H1 (cell line): ENCODE measurements at regions not wholly inside any gene's neighbourhood (a gene's known extent, or its start where the extent isn't known, plus 50 kb on each side); places are given as distances from the start of the nearest gene placed in this dataset.

Experiments used
- CTCF ChIA-PET: fragments of 300-600 bp; sonication (Branson Sonifier 250); formaldehyde crosslinking; loops from one replicate; lab custom pipeline; 2021; ENCODE audit not compliant: partially characterized antibody; lab: Charles Lee
- POLR2A ChIA-PET: fragments of 300-600 bp; sonication (Branson Sonifier 250); formaldehyde crosslinking; loops from one replicate; lab custom pipeline; 2021; ENCODE audit warnings: inconsistent platforms; ENCODE audit not compliant: partially characterized antibody; lab: Charles Lee
- DNase-seq, 2 experiments: peaks; one replicate each; pipeline versions ENCODE4 v3.0.0 to v3.0.0-alpha.2; 2010 to 2022; ENCODE audit warnings: low spot score in 2 of 2, low read depth in 1 of 2, mixed read lengths in 1 of 2
- FAIRE-seq: peaks from 2 replicates; lab custom pipeline; 2011; peaks lifted over from hg19 to GRCh38; lab: Jason Lieb, UNC
- H2AFZ ChIP-seq: 2 replicates; pipeline ENCODE4 v1.8.1; 2012; ENCODE audit warnings: low read length, inconsistent platforms
- H2AK5ac ChIP-seq: 2 replicates; pipeline ENCODE4 v1.6.1; 2013; ENCODE audit warnings: low read depth, low read length
- H2BK120ac ChIP-seq: replicated peaks from 2 replicates; pipeline ENCODE3; 2013; ENCODE audit warnings: low read depth, low read length, inconsistent platforms
- H2BK12ac ChIP-seq: 2 replicates; pipeline ENCODE4 v1.6.1; 2013; ENCODE audit warnings: low read depth, low read length
- H2BK15ac ChIP-seq: 2 replicates; pipeline ENCODE4 v1.6.1; 2013; ENCODE audit warnings: low read length
- H2BK20ac ChIP-seq: 2 replicates; pipeline ENCODE4 v1.6.1; 2013; ENCODE audit warnings: low read length
- H2BK5ac ChIP-seq: 2 replicates; pipeline ENCODE4 v1.6.1; 2013; ENCODE audit warnings: low read depth, low read length
- H3K14ac ChIP-seq: 2 replicates; pipeline ENCODE4 v1.6.1; 2013; ENCODE audit warnings: inconsistent platforms; ENCODE audit not compliant: insufficient read length
- H3K18ac ChIP-seq: 2 replicates; pipeline ENCODE4 v1.6.1; 2013; ENCODE audit warnings: low read length; ENCODE audit errors: extremely low read depth
- H3K23ac ChIP-seq: 2 replicates; pipeline ENCODE4 v1.6.1; 2013; ENCODE audit warnings: inconsistent platforms; ENCODE audit not compliant: insufficient read length
- H3K23me2 ChIP-seq: 2 replicates; pipeline ENCODE4 v1.6.1; 2013; ENCODE audit warnings: low read depth, low read length
- H3K27ac ChIP-seq: 2 replicates; pipeline ENCODE4 v1.6.1; 2011; ENCODE audit warnings: low read depth, low read length, inconsistent platforms
- H3K27me3 ChIP-seq, 4 experiments: replicated peaks in 1 of 4; 1 replicate in 1 of 4; 2 replicates in 3 of 4; pipeline versions ENCODE4 v1.6.1 to v1.8.1; 2011 to 2013; ENCODE audit warnings: low read length in 3 of 4, mild to moderate bottlenecking in 3 of 4, inconsistent platforms in 2 of 4, mixed read lengths in 2 of 4, moderate library complexity in 1 of 4; ENCODE audit not compliant: control insufficient read depth in 3 of 4, insufficient read depth in 3 of 4; ENCODE audit errors: extremely low read depth in 1 of 4
- H3K36me3 ChIP-seq, 4 experiments: 2 replicates each; pipeline versions ENCODE4 v1.6.1 to v1.8.1; 2011 to 2013; ENCODE audit warnings: mild to moderate bottlenecking in 4 of 4, low read length in 3 of 4, moderate library complexity in 2 of 4, control low read depth in 1 of 4, inconsistent platforms in 1 of 4; ENCODE audit not compliant: insufficient read depth in 4 of 4, control insufficient read depth in 2 of 4
- H3K4ac ChIP-seq: replicated peaks from 2 replicates; pipeline ENCODE3; 2013; ENCODE audit warnings: low read length, low read depth, mixed read lengths, inconsistent platforms; ENCODE audit not compliant: insufficient read length
- H3K4me1 ChIP-seq, 4 experiments: replicated peaks in 1 of 4; 1 replicate in 1 of 4; 2 replicates in 3 of 4; pipeline versions ENCODE4 v1.6.1 to v1.8.1; 2011 to 2013; ENCODE audit warnings: low read length in 3 of 4, inconsistent platforms in 2 of 4, mixed read lengths in 1 of 4; ENCODE audit not compliant: insufficient read depth in 4 of 4, control insufficient read depth in 3 of 4
- H3K4me2 ChIP-seq, 2 experiments: 2 replicates each; pipeline versions ENCODE4 v1.6.1 to v1.8.1; 2011 to 2013; ENCODE audit warnings: low read depth in 2 of 2, low read length in 2 of 2, control low read depth in 1 of 2, inconsistent platforms in 1 of 2, mild to moderate bottlenecking in 1 of 2; ENCODE audit not compliant: insufficient read depth in 1 of 2
- H3K4me3 ChIP-seq, 4 experiments: fragments of 200-600, 300-600 bp in 1 of 4; sonication (generic), shearing (Covaris generic), sonication (Bioruptor Twin) in 1 of 4; 2 replicates each; pipeline versions ENCODE4 v1.5.1 to v1.8.1; 2011 to 2016; ENCODE audit warnings: low read length in 4 of 4, low read depth in 3 of 4, control low read depth in 2 of 4, inconsistent platforms in 2 of 4, mild to moderate bottlenecking in 2 of 4, mixed read lengths in 1 of 4, moderate library complexity in 1 of 4; ENCODE audit not compliant: insufficient read depth in 2 of 4; ENCODE audit errors: extremely low read depth in 1 of 4
- H3K56ac ChIP-seq: replicated peaks from 2 replicates; pipeline ENCODE3; 2013; ENCODE audit warnings: low read depth, mild to moderate bottlenecking, mixed read lengths, low read length, inconsistent platforms; ENCODE audit not compliant: insufficient read length
- H3K79me1 ChIP-seq: 2 replicates; pipeline ENCODE4 v1.6.1; 2013; ENCODE audit warnings: low read depth, low read length, control low read depth
- H3K79me2 ChIP-seq, 2 experiments: 2 replicates each; pipeline versions ENCODE4 v1.6.1 to v1.8.1; 2012 to 2013; ENCODE audit warnings: low read length in 2 of 2, mild to moderate bottlenecking in 2 of 2, inconsistent platforms in 1 of 2; ENCODE audit not compliant: insufficient read depth in 2 of 2, control insufficient read depth in 1 of 2
- H3K9ac ChIP-seq, 4 experiments: replicated peaks in 1 of 4; 1 replicate in 1 of 4; 2 replicates in 3 of 4; pipeline versions ENCODE4 v1.6.1 to v1.8.1; 2011 to 2013; ENCODE audit warnings: low read depth in 3 of 4, low read length in 3 of 4, control low read depth in 2 of 4, mild to moderate bottlenecking in 2 of 4, moderate library complexity in 2 of 4, inconsistent platforms in 1 of 4; ENCODE audit errors: extremely low read depth in 1 of 4
- H3K9me3 ChIP-seq, 2 experiments: 2 replicates each; pipeline versions ENCODE4 v1.6.1 to v1.8.1; 2012 to 2013; ENCODE audit warnings: mild to moderate bottlenecking in 2 of 2, moderate library complexity in 2 of 2, control low read depth in 1 of 2, inconsistent platforms in 1 of 2, low read depth in 1 of 2, low read length in 1 of 2, mixed read lengths in 1 of 2; ENCODE audit not compliant: insufficient read depth in 2 of 2
- H4K20me1 ChIP-seq, 2 experiments: replicated peaks in 1 of 2; 2 replicates each; pipeline versions ENCODE3 to v1.8.1; 2011 to 2013; ENCODE audit warnings: inconsistent platforms in 2 of 2, low read length in 2 of 2, mild to moderate bottlenecking in 1 of 2; ENCODE audit not compliant: insufficient read depth in 2 of 2, control insufficient read depth in 1 of 2
- H4K5ac ChIP-seq: 2 replicates; pipeline ENCODE4 v1.6.1; 2013; ENCODE audit warnings: low read length, low read depth, mixed read lengths, inconsistent platforms; ENCODE audit not compliant: insufficient read length
- H4K8ac ChIP-seq: 2 replicates; pipeline ENCODE4 v1.8.0; 2013; ENCODE audit warnings: mild to moderate bottlenecking, moderate library complexity, low read length, inconsistent platforms; ENCODE audit not compliant: insufficient read depth; ENCODE audit errors: extremely low read depth
- H4K91ac ChIP-seq: replicated peaks from 2 replicates; pipeline ENCODE3; 2013; ENCODE audit warnings: low read length, mixed read lengths, inconsistent platforms; ENCODE audit not compliant: insufficient read length
- FOSL1 ChIP-seq: IDR thresholded peaks from 2 replicates; pipeline ENCODE4 v1.6.1; 2011; ENCODE audit warnings: mild to moderate bottlenecking, low read depth, low read length, moderate library complexity; ENCODE audit not compliant: insufficient read depth
- WGBS, 2 experiments: shearing (Covaris generic) in 1 of 2; methylation state at CpG; one replicate each; pipeline versions ENCODE4 v1.1.6 to v1.1.7; 2013 to 2015; ENCODE audit warnings: low lambda C conversion rate in 2 of 2, mixed read lengths in 2 of 2, inconsistent platforms in 1 of 2, low coverage in 1 of 2, missing lambda C conversion rate in 1 of 2; ENCODE audit not compliant: insufficient replicate concordance in 2 of 2, insufficient coverage in 1 of 2, insufficient read length in 1 of 2; ENCODE audit errors: extremely low coverage in 1 of 2, missing lambda C conversion rate in 1 of 2; 5-methylcytosine and 5-hydroxymethylcytosine counted together

DNA sequence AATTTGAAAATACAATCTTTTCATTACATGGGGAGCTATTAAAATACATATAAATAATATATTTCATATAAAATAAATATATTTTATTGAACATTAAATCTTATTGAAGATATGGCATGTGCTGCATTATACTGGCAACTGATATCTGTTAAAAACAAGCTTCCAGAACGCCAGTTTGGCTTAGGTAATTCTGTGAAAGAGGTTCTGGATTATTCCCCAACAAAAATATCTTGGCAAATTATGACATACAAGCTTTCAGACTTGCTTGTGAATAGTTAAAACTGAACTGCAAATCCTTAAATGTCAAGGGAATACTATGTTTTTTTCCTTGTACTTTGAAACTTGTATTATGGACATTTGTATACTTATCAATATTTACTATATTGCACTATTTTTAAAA lies 210.2 kb upstream of the LCORL start:
- Histone ChIP-seq H2BK12ac (no peak overlapping the region), H3K18ac (no peak overlapping the region), H3K23me2 (no peaks in the 10 kb centered on the region), H3K36me3 (no peaks in the 10 kb centered on the region), H3K27ac (no peak overlapping the region)
- TF ChIP-seq FOSL1 = no peak
- TF ChIP-seq, all 59 proteins: peak for 0
- H3K4me3 ChIP-seq = no peak overlapping the region
- H3K9me3 ChIP-seq = peaks cover 56 to 64% of the 10 kb centered on the region in 2 experiments
- no peak overlapping the region for H2BK5ac ChIP-seq
- H2BK15ac ChIP-seq = no peak overlapping the region
- H2AK5ac ChIP-seq = no peak overlapping the region
- no peaks in the 10 kb centered on the region for H3K4me1 ChIP-seq
- H3K9ac ChIP-seq = no peak overlapping the region
- H3K79me1 ChIP-seq = no peaks in the 10 kb centered on the region
- H3K79me2 ChIP-seq = no peaks in the 10 kb centered on the region
- no peak overlapping the region for H2BK20ac ChIP-seq
- WGBS, 2 experiments = 38% methylated on average over 1 of the region's 1 CpG; no CpG with 5 or more reads in 1 of the 2 experiments
- no peak overlapping the region for H4K8ac ChIP-seq
- ChIA-PET CTCF (interaction anchor here (0.9 kb wide), 1 partner anchor 76 kb away, joined by 3 read pairs; no protein-coding TSS in a partner anchor), POLR2A (no interaction called here)
- no peak overlapping the region for H3K4ac ChIP-seq
- no peak overlapping the region for H4K91ac ChIP-seq
- H4K5ac ChIP-seq = no peak overlapping the region
- no peaks in the 10 kb centered on the region for H4K20me1 ChIP-seq
- no peak overlapping the region for H2AFZ ChIP-seq
- H3K23ac ChIP-seq = no peak overlapping the region
- FAIRE-seq = no peak
- DNase-seq = no peak
- no peaks in the 10 kb centered on the region for H3K27me3 ChIP-seq
- H3K14ac ChIP-seq = no peak overlapping the region
- H2BK120ac ChIP-seq = no peak overlapping the region
- no peak overlapping the region for H3K56ac ChIP-seq
- H3K4me2 ChIP-seq = no peak overlapping the region
